Endothelial cell of umbilical vein (primary cell): ENCODE measurements at regions not wholly inside any gene's neighbourhood (a gene's known extent, or its start where the extent isn't known, plus 50 kb on each side); places are given as distances from the start of the nearest gene placed in this dataset.

Experiments
- BruUV-seq: library from RNA; stranded (reverse); fragments of 400-500 nt; replicated peaks from 2 replicates; lab custom pipeline; 2021; lab: Mats Ljungman, UMichigan
- CTCF ChIA-PET: fragments of 300-600, 350-600 bp; sonication (Branson Sonifier 250); formaldehyde crosslinking; loops from one replicate; lab custom pipeline; 2021; ENCODE audit warnings: antibody characterized with exemption, inconsistent platforms; lab: Charles Lee
- POLR2A ChIA-PET: fragments of 300-600, 350-600 bp; sonication (Branson Sonifier 250); formaldehyde crosslinking; loops from one replicate; lab custom pipeline; 2021; ENCODE audit warnings: antibody characterized with exemption, inconsistent platforms; lab: Charles Lee
- DNase-seq: peaks from one replicate; pipeline ENCODE4 v3.0.0-alpha.2; 2011; ENCODE audit warnings: low read depth, low spot score
- FAIRE-seq: peaks from 2 replicates; lab custom pipeline; 2011; peaks lifted over from hg19 to GRCh38; lab: Jason Lieb, UNC
- H2AFZ ChIP-seq: 2 replicates; pipeline ENCODE4 v1.6.0; 2012; ENCODE audit warnings: low read depth, low read length, control low read depth, inconsistent platforms
- H3K27ac ChIP-seq: 2 replicates; pipeline ENCODE4 v1.5.1; 2011; ENCODE audit warnings: low read depth, mild to moderate bottlenecking, control low read depth, low read length, moderate library complexity; ENCODE audit not compliant: insufficient read depth
- H3K27me3 ChIP-seq, 2 experiments: 2 replicates each; pipeline versions ENCODE4 v1.6.0 to v1.6.1; 2011; ENCODE audit warnings: low read length in 2 of 2, mixed read lengths in 1 of 2; ENCODE audit not compliant: control insufficient read depth in 2 of 2, insufficient read depth in 2 of 2
- H3K36me3 ChIP-seq, 2 experiments: 2 replicates in 1 of 2; 3 replicates in 1 of 2; pipeline ENCODE4 v1.5.1; 2011; ENCODE audit warnings: low read length in 2 of 2, mild to moderate bottlenecking in 1 of 2, moderate library complexity in 1 of 2; ENCODE audit not compliant: control insufficient read depth in 2 of 2, insufficient read depth in 2 of 2; ENCODE audit errors: extremely low read depth in 1 of 2
- H3K4me1 ChIP-seq: 3 replicates; pipeline ENCODE4 v1.5.1; 2011; ENCODE audit warnings: mild to moderate bottlenecking, low read length; ENCODE audit not compliant: control insufficient read depth, insufficient read depth; ENCODE audit errors: extremely low read depth
- H3K4me2 ChIP-seq: 2 replicates; pipeline ENCODE4 v1.6.1; 2011; ENCODE audit warnings: low read length, control low read depth, mixed read lengths; ENCODE audit not compliant: insufficient read depth
- H3K4me3 ChIP-seq, 3 experiments: fragments of 200-600 bp in 1 of 3; sonication (generic), shearing (Covaris generic) in 1 of 3; replicated peaks in 1 of 3; 2 replicates each; pipeline ENCODE4 v1.5.1; 2011 to 2016; ENCODE audit warnings: control low read depth in 3 of 3, low read length in 3 of 3, mild to moderate bottlenecking in 2 of 3, inconsistent platforms in 1 of 3, low read depth in 1 of 3, moderate library complexity in 1 of 3; ENCODE audit not compliant: insufficient read depth in 1 of 3
- H3K79me2 ChIP-seq: 2 replicates; pipeline ENCODE4 v1.6.0; 2012; ENCODE audit warnings: low read length, inconsistent platforms; ENCODE audit not compliant: control insufficient read depth, insufficient read depth
- H3K9ac ChIP-seq: replicated peaks from 2 replicates; pipeline ENCODE3; 2011; ENCODE audit warnings: low read length, control low read depth; ENCODE audit not compliant: insufficient read depth; ENCODE audit errors: extremely low read depth
- H3K9me1 ChIP-seq: replicated peaks from 3 replicates; pipeline ENCODE4 v1.6.0; 2011; ENCODE audit warnings: mild to moderate bottlenecking, low read length; ENCODE audit not compliant: control insufficient read depth, insufficient read depth; ENCODE audit errors: extremely low read depth
- H3K9me3 ChIP-seq: replicated peaks from 2 replicates; pipeline ENCODE4 v1.5.1; 2012; ENCODE audit warnings: low read length, inconsistent platforms; ENCODE audit not compliant: control insufficient read depth, insufficient read depth
- H4K20me1 ChIP-seq: replicated peaks from 2 replicates; pipeline ENCODE3; 2011; ENCODE audit warnings: mild to moderate bottlenecking, low read length; ENCODE audit not compliant: control insufficient read depth, insufficient read depth; ENCODE audit errors: extremely low read depth
- CTCF ChIP-seq, 2 donors: IDR thresholded peaks; 1 replicate in 1 of 2; 2 replicates in 1 of 2; pipeline ENCODE4 v1.5.1; 2011; ENCODE audit warnings: low read length in 2 of 2, mild to moderate bottlenecking in 2 of 2, moderate library complexity in 2 of 2, control low read depth in 1 of 2, inconsistent platforms in 1 of 2, low read depth in 1 of 2; ENCODE audit not compliant: insufficient read depth in 1 of 2; ENCODE audit errors: extremely low read depth in 1 of 2
- EZH2 ChIP-seq: IDR thresholded peaks from 2 replicates; pipeline ENCODE4 v1.6.1; 2012; ENCODE audit warnings: borderline replicate concordance, low read depth, mild to moderate bottlenecking, moderate library complexity, low read length, inconsistent platforms; ENCODE audit not compliant: severe bottlenecking
- FOS ChIP-seq: IDR thresholded peaks from 2 replicates; pipeline ENCODE4 v1.6.1; 2011; ENCODE audit warnings: mild to moderate bottlenecking, low read length, moderate library complexity, borderline replicate concordance; ENCODE audit not compliant: insufficient read depth
- GATA2 ChIP-seq: IDR thresholded peaks from 2 replicates; pipeline ENCODE4 v1.7.0; 2011; ENCODE audit warnings: low read depth, mild to moderate bottlenecking, moderate library complexity, mixed read lengths, low read length; ENCODE audit not compliant: insufficient read length, insufficient read depth
- JUN ChIP-seq: IDR thresholded peaks from 2 replicates; pipeline ENCODE4 v1.6.1; 2011; ENCODE audit warnings: borderline replicate concordance, low read depth; ENCODE audit not compliant: insufficient read length, insufficient read depth
- MAX ChIP-seq: IDR thresholded peaks from 2 replicates; pipeline ENCODE4 v1.6.1; 2011; ENCODE audit not compliant: insufficient read depth, insufficient read length
- MYC ChIP-seq: IDR thresholded peaks from one replicate; pipeline ENCODE4 v1.6.1; 2011; ENCODE audit warnings: mild to moderate bottlenecking, low read depth, low read length
- POLR2A ChIP-seq: IDR thresholded peaks from 2 replicates; pipeline ENCODE4 v1.6.1; 2012; ENCODE audit warnings: low read depth, mild to moderate bottlenecking, control low read depth, low read length
- POLR2AphosphoS5 ChIP-seq: IDR thresholded peaks from 2 replicates; pipeline ENCODE4 v1.6.1; 2012; ENCODE audit warnings: low read depth, mild to moderate bottlenecking, control low read depth, low read length, moderate library complexity; ENCODE audit not compliant: insufficient read depth
- dilution Hi-C: fragments of 300-500 bp; cut with MboI; formaldehyde crosslinking; loops from one replicate; pipeline ENCODE4 v1.15.0; 2019; ENCODE audit warnings: low sequenced_read_pairs; ENCODE audit not compliant: extremely low pct_ligation_motif_present
- intact Hi-C: fragments of 100-400 bp; cut with micrococcal nuclease; formaldehyde crosslinking; loops from one replicate; pipeline ENCODE4 v1.10.0; 2022

- DNase-seq (no peak), FAIRE-seq (no peak)
- intact Hi-C loops: no loop called here
- Histone ChIP-seq H3K36me3 (no peaks in the 10 kb centered on the region), H3K4me1 (no peaks in the 10 kb centered on the region), H3K4me3 (no peak overlapping the region), H2AFZ (no peak overlapping the region), H3K9me1 (no peaks in the 10 kb centered on the region), H3K79me2 (no peaks in the 10 kb centered on the region), H3K27me3 (no peaks in the 10 kb centered on the region), H3K9me3 (peaks cover 5% of the 10 kb centered on the region), H3K9ac (no peak overlapping the region), H4K20me1 (no peaks in the 10 kb centered on the region), H3K27ac (no peak overlapping the region), H3K4me2 (no peak overlapping the region)
- CTCF ChIA-PET: no interaction called here
- dilution Hi-C loops: no loop called here
- TF ChIP-seq FOS (no peak), MYC (no peak)
- POLR2A ChIA-PET: no interaction called here
- BruUV-seq: no TSS peak
These were observed 754.7 kb upstream of the GYPC start for GRCh38 chr2:125901278-125901677.

GRCh38 chr2:125925891-125926546 is 729.9 kb upstream of the GYPC start:
- Histone ChIP-seq H3K9me1 (no peaks in the 10 kb centered on the region), H4K20me1 (no peaks in the 10 kb centered on the region), H3K27me3 (no peaks in the 10 kb centered on the region), H3K9ac (no peak overlapping the region), H3K9me3 (peaks cover 13% of the 10 kb centered on the region), H2AFZ (no peak overlapping the region), H3K4me3 (no peak overlapping the region), H3K36me3 (no peaks in the 10 kb centered on the region), H3K4me2 (no peak overlapping the region), H3K27ac (no peak overlapping the region), H3K79me2 (no peaks in the 10 kb centered on the region), H3K4me1 (no peaks in the 10 kb centered on the region)
- ChIA-PET POLR2A (no interaction called here), CTCF (no interaction called here)
- FAIRE-seq (no peak), DNase-seq (no peak)
- dilution Hi-C loops (no loop called here), intact Hi-C loops (no loop called here)
- BruUV-seq: no TSS peak
- no peak for TF ChIP-seq JUN
- TF ChIP-seq CTCF (IDR thresholded peaks at IDR 0.05; ENCODE audit: extremely low read depth in 1 of 2, insufficient read depth in 1 of 2, low read depth in 1 of 2, low read length in 2 of 2): no peak
- no peak for TF ChIP-seq GATA2
- no peak for TF ChIP-seq EZH2
- no peak for TF ChIP-seq MYC
- TF ChIP-seq MAX: no peak
- no peak for TF ChIP-seq POLR2A
- TF ChIP-seq FOS: no peak
- no peak for TF ChIP-seq POLR2AphosphoS5
